ENCODE measurements at regions not wholly inside any gene's neighbourhood (a gene's known extent, or its start where the extent isn't known, plus 50 kb on each side); places are given as distances from the start of the nearest gene placed in this dataset.

DNA sequence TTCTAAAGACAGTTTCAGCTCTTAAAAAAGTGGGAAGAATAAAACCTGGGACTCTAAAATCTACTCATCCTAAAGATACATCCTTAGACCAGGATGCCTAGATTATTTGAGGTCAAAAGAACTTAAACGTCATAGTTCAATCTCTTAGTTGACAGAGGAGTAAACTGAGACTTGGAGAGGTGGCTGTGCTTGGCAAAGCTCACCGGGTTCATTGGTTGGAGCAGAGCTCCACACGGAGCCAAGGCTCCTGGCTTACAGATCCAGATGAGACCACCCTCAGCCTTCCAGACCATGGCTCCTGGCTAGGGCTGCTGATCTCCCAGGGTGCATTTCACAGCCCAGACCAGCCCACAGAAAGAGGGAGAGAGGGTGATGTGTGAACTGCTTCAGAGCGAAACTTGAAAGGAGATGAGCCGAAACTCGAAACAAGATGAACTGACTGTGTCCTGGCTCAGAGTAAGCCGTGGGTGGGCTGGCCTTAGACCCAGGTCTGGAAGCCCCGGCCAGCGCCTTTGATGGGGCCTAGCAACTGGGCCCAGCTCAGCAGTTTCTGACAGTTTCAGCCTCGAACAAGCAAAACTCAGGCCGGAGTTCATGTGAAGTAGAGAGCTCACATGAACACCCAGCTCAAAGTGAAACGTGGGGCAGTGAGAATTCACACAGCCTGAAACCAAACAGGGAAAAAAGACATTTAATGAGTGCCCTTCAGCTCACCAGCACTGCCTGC is 1044.8 kb downstream of the BCL11B start:
- DNase-seq (ENCODE audit: low read depth): no peak
- TF ChIP-seq POLR2A (IDR thresholded peaks at IDR 0.05; ENCODE audit: extremely low read depth, insufficient read length) (no peak), CTCF (IDR thresholded peaks at IDR 0.05; ENCODE audit: low read depth, low read length) (no peak), MYC (IDR thresholded peaks at IDR 0.05; ENCODE audit: low read depth, low read length) (no peak)
- TF ChIP-seq, protein P1, sequence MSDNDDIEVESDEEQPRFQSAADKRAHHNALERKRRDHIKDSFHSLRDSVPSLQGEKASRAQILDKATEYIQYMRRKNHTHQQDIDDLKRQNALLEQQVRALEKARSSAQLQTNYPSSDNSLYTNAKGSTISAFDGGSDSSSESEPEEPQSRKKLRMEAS (IDR thresholded peaks at IDR 0.05; ENCODE audit: low read depth, low read length): no peak
- no peak overlapping the region for H3K4me3 ChIP-seq (ENCODE audit: low read depth, low read length)

GRCh38 chr14:98227727-98228111 is 1044.3 kb downstream of the BCL11B start:
- H3K4me3 ChIP-seq (ENCODE audit: low read depth, low read length): no peak overlapping the region
- TF ChIP-seq MYC (IDR thresholded peaks at IDR 0.05; ENCODE audit: low read depth, low read length) (no peak), CTCF (IDR thresholded peaks at IDR 0.05; ENCODE audit: low read depth, low read length) (no peak), POLR2A (IDR thresholded peaks at IDR 0.05; ENCODE audit: extremely low read depth, insufficient read length) (no peak)
- TF ChIP-seq, protein P1 (IDR thresholded peaks at IDR 0.05; ENCODE audit: low read depth, low read length): no peak
- DNase-seq (ENCODE audit: low read depth): no peak

DNA sequence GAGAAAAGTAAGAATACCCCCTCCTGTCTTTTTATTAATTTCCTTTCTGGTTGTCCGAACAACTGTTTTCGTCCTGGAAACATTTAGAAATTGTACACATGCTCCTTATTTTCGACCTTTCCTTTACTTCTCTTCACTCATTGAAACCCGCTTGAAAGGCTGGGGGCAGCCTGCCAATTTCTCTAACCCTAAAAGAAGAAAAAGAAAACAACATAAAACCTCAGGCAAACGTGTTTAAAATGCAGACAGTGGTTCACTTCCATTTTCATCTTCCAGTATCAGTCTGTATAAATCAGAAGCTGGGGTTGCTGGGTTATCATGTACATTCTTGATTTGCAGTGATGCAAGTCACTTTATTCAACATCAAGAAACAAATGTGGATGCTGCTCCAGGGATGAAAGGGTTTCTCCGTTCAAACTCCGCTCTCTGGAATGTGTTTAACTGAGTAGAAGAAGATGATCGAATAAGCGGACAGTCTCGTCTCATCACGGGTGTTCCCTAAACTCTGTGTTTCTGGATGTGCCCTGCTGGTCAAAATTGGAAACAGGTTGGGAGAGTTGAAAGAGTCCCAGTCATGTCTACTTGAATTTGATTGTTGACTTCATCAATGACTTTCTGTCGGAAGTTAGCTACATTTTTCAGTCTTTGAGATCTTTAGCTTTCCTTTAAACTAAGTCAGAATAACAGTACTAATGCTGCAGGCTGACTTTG is 1042.2 kb downstream of the BCL11B start:
- no peak overlapping the region for H3K4me3 ChIP-seq (ENCODE audit: low read depth, low read length)
- DNase-seq (ENCODE audit: low read depth): no peak
- TF ChIP-seq MYC (IDR thresholded peaks at IDR 0.05; ENCODE audit: low read depth, low read length): no peak
- TF ChIP-seq POLR2A (IDR thresholded peaks at IDR 0.05; ENCODE audit: extremely low read depth, insufficient read length): no peak
- no peak for TF ChIP-seq CTCF (IDR thresholded peaks at IDR 0.05; ENCODE audit: low read depth, low read length)
- TF ChIP-seq, protein P1 (IDR thresholded peaks at IDR 0.05; ENCODE audit: low read depth, low read length): no peak

- TF ChIP-seq, protein P1 (IDR thresholded peaks at IDR 0.05; ENCODE audit: low read depth, low read length): no peak
- TF ChIP-seq POLR2A (IDR thresholded peaks at IDR 0.05; ENCODE audit: extremely low read depth, insufficient read length) (no peak), MYC (IDR thresholded peaks at IDR 0.05; ENCODE audit: low read depth, low read length) (no peak), CTCF (IDR thresholded peaks at IDR 0.05; ENCODE audit: low read depth, low read length) (no peak)
- DNase-seq (ENCODE audit: low read depth): no peak
- H3K4me3 ChIP-seq (ENCODE audit: low read depth, low read length): no peak overlapping the region
Measured at GRCh38 chr14:98230411-98230810, 1041.6 kb downstream of the BCL11B start.

- TF ChIP-seq MYC (IDR thresholded peaks at IDR 0.05; ENCODE audit: low read depth, low read length) (no peak), CTCF (IDR thresholded peaks at IDR 0.05; ENCODE audit: low read depth, low read length) (no peak), POLR2A (IDR thresholded peaks at IDR 0.05; ENCODE audit: extremely low read depth, insufficient read length) (no peak)
- TF ChIP-seq, protein P1 (IDR thresholded peaks at IDR 0.05; ENCODE audit: low read depth, low read length): no peak
- no peak overlapping the region for H3K4me3 ChIP-seq (ENCODE audit: low read depth, low read length)
- no peak for DNase-seq (ENCODE audit: low read depth)
Measured at GRCh38 chr14:98231210-98231609, 1040.8 kb downstream of the BCL11B start.

Measured in NB4 (cell line).